Adrenal gland (tissue), 9 donors: ENCODE measurements at regions not wholly inside any gene's neighbourhood (a gene's known extent, or its start where the extent isn't known, plus 50 kb on each side); places are given as distances from the start of the nearest gene placed in this dataset.

ENCODE experiments used
- DNase-seq, 7 donors: peaks; one replicate each; pipeline ENCODE4 v3.0.0-alpha.2; 2019 to 2020
- H3K27ac ChIP-seq, 5 donors: fragments of 200-600 bp; sonication (generic) in 4 of 5; 1 replicate in 3 of 5; 2 replicates in 2 of 5; pipeline versions ENCODE4 v1.5.1 to v1.8.0; 2016 to 2020; ENCODE audit warnings: mild to moderate bottlenecking in 1 of 5
- H3K27me3 ChIP-seq: fragments of 200-600 bp; 2 replicates; pipeline ENCODE4 v1.8.0; 2021
- H3K36me3 ChIP-seq, 2 donors: fragments of 200-600 bp; replicated peaks in 1 of 2; 1 replicate in 1 of 2; 2 replicates in 1 of 2; pipeline versions ENCODE4 v1.5.1 to v1.8.0; 2018 to 2022
- H3K4me1 ChIP-seq, 2 donors: fragments of 200-600 bp; replicated peaks in 1 of 2; 1 replicate in 1 of 2; 2 replicates in 1 of 2; pipeline versions ENCODE4 v1.5.1 to v1.8.0; 2018 to 2021
- H3K4me3 ChIP-seq, 4 donors: fragments of 200-600 bp; sonication (generic) in 3 of 4; one replicate each; pipeline ENCODE4 v1.5.1; 2016 to 2018
- H3K9me3 ChIP-seq, 3 donors: fragments of 200-600 bp; sonication (generic) in 1 of 3; replicated peaks in 1 of 3; 1 replicate in 2 of 3; 2 replicates in 1 of 3; pipeline versions ENCODE4 v1.5.1 to v1.8.0; 2016 to 2021
- CTCF ChIP-seq, 6 experiments: fragments of 450-650 bp in 4 of 6; fragments of 200-600 bp in 2 of 6; sonication (generic) in 1 of 6; IDR thresholded peaks; 1 replicate in 5 of 6; 2 replicates in 1 of 6; pipeline versions ENCODE4 v1.5.1 to v1.8.0; 2016 to 2021; ENCODE audit warnings: antibody characterized with exemption in 6 of 6, mild to moderate bottlenecking in 2 of 6, moderate library complexity in 1 of 6
- POLR2A ChIP-seq, 2 donors: fragments of 450-650 bp; IDR thresholded peaks; one replicate each; pipeline ENCODE4 v1.6.1; 2017; ENCODE audit warnings: antibody characterized with exemption in 2 of 2, mild to moderate bottlenecking in 2 of 2, moderate library complexity in 1 of 2
- WGBS, 4 donors: extraction: QIAGEN DNeasy Blood & Tissue Kit in 2 of 4; methylation state at CpG; one replicate each; pipeline versions ENCODE4 v1.1.5 to v1.1.7; 2013 to 2017; 5-methylcytosine and 5-hydroxymethylcytosine counted together
- intact Hi-C, 2 donors: fragments of 100-400 bp; cut with DNase I; formaldehyde crosslinking; loops; one replicate each; pipeline versions ENCODE4 v1.14.1 to v1.15.0; 2022 to 2023
- donor health status: healthy with polysubstance abuse.
- donor health status: Bipolar disorder and iron deficiency.
- donor health status: DM: yes; HTN: yes; CAD: no.
- donor health status: DM: no; HTN: no; CAD: no.
- donor health status: DM: no; HTN: no; CAD: no.

GRCh38 chr9:19969721-19970120, 180.9 kb upstream of the SLC24A2 start:
- H3K4me3 ChIP-seq, result no peak overlapping the region
- H3K4me1 ChIP-seq, result no peaks in the 10 kb centered on the region
- no peaks in the 10 kb centered on the region for H3K9me3 ChIP-seq
- no peak for DNase-seq
- TF ChIP-seq CTCF (IDR thresholded peaks at IDR 0.05) (no peak), POLR2A (IDR thresholded peaks at IDR 0.05) (no peak)
- H3K27ac ChIP-seq, result no peak overlapping the region
- H3K27me3 ChIP-seq, result no peaks in the 10 kb centered on the region
- intact Hi-C loops, result no loop called here
- H3K36me3 ChIP-seq, result no peaks in the 10 kb centered on the region

GRCh38 chr9:19967888-19968459, 179.1 kb upstream of the SLC24A2 start:
- no peak overlapping the region for H3K4me3 ChIP-seq
- no peaks in the 10 kb centered on the region for H3K4me1 ChIP-seq
- H3K36me3 ChIP-seq, result no peaks in the 10 kb centered on the region
- intact Hi-C loops, result no loop called here
- no peak for DNase-seq
- H3K27ac ChIP-seq, result no peak overlapping the region
- no peaks in the 10 kb centered on the region for H3K9me3 ChIP-seq
- no peaks in the 10 kb centered on the region for H3K27me3 ChIP-seq
- TF ChIP-seq CTCF (IDR thresholded peaks at IDR 0.05) (no peak), POLR2A (IDR thresholded peaks at IDR 0.05) (no peak)

GRCh38 chr9:19967216-19967887, 178.5 kb upstream of the SLC24A2 start:
- H3K27ac ChIP-seq, result no peak overlapping the region
- no peak for TF ChIP-seq POLR2A (IDR thresholded peaks at IDR 0.05)
- no peak overlapping the region for H3K4me3 ChIP-seq
- H3K36me3 ChIP-seq, result no peaks in the 10 kb centered on the region
- no peaks in the 10 kb centered on the region for H3K27me3 ChIP-seq
- H3K9me3 ChIP-seq, result no peaks in the 10 kb centered on the region
- H3K4me1 ChIP-seq, result no peaks in the 10 kb centered on the region
- DNase-seq, result no peak
- intact Hi-C loops, result no loop called here
- 64 to 90% (median 75%) methylated on average over 1 of the region's 1 CpG for WGBS, 4 donors

GRCh38 chr9:19965336-19965735, 176.5 kb upstream of the SLC24A2 start:
- no peak overlapping the region for H3K4me3 ChIP-seq
- WGBS, 4 donors, result 81 to 87% (median 85%) methylated on average over 4 of the region's 4 CpGs
- intact Hi-C loops, result no loop called here
- no peak overlapping the region for H3K27ac ChIP-seq
- no peak for DNase-seq
- H3K36me3 ChIP-seq, result no peaks in the 10 kb centered on the region
- no peaks in the 10 kb centered on the region for H3K27me3 ChIP-seq
- no peaks in the 10 kb centered on the region for H3K9me3 ChIP-seq
- no peaks in the 10 kb centered on the region for H3K4me1 ChIP-seq
- TF ChIP-seq CTCF (IDR thresholded peaks at IDR 0.05) (no peak), POLR2A (IDR thresholded peaks at IDR 0.05) (no peak)

- no peak overlapping the region for H3K4me3 ChIP-seq
- DNase-seq, result no peak
- intact Hi-C loops, result loop anchor here in 1 of 2 donors (10.0 kb wide), 1 partner anchor 57 kb away; no protein-coding TSS in a partner anchor
- no peaks in the 10 kb centered on the region for H3K4me1 ChIP-seq
- TF ChIP-seq CTCF (IDR thresholded peaks at IDR 0.05), result no peak
- no peaks in the 10 kb centered on the region for H3K36me3 ChIP-seq
- WGBS, 4 donors, result 70 to 94% (median 74%) methylated on average over 1 of the region's 1 CpG
- H3K9me3 ChIP-seq, result no peaks in the 10 kb centered on the region
- H3K27ac ChIP-seq, result no peak overlapping the region
- H3K27me3 ChIP-seq, result peaks cover 4% of the 10 kb centered on the region
Observed at GRCh38 chr9:19947996-19948395, 159.2 kb upstream of the SLC24A2 start.
